A673 (cell line): ENCODE measurements at regions not wholly inside any gene's neighbourhood (a gene's known extent, or its start where the extent isn't known, plus 50 kb on each side); places are given as distances from the start of the nearest gene placed in this dataset.

Experiments
- CTCF ChIP-seq: fragments of 300-800, 200-600 bp; sonication (generic); conservative IDR thresholded peaks from 2 replicates; pipeline ENCODE4 v1.5.1; 2017; ENCODE audit warnings: low read depth, mild to moderate bottlenecking, antibody characterized with exemption, low read length, moderate library complexity, mixed read lengths
- EZH2 ChIP-seq: fragments of 200-600 bp; sonication (generic); IDR thresholded peaks from 2 replicates; pipeline ENCODE4 v1.6.1; 2017; ENCODE audit warnings: borderline replicate concordance, low read depth, mild to moderate bottlenecking, mixed read lengths, antibody characterized with exemption, low read length; ENCODE audit not compliant: poor library complexity, severe bottlenecking

GRCh38 chr5:29414681-29415080 is 1778.8 kb upstream of the CDH6 start:
- TF ChIP-seq CTCF = no peak
- no peak for TF ChIP-seq EZH2
